HS-5 (cell line): ENCODE measurements at regions not wholly inside any gene's neighbourhood (a gene's known extent, or its start where the extent isn't known, plus 50 kb on each side); places are given as distances from the start of the nearest gene placed in this dataset.
"Not testable (repeated sequence)": the region's sequence is repeated elsewhere in the genome, so short reads cannot be mapped to it uniquely, and the experiment has no call there.

Experiments
- DNase-seq: peaks from one replicate; pipeline ENCODE4 v3.0.0-alpha.2; 2012; ENCODE audit warnings: low read depth

DNA sequence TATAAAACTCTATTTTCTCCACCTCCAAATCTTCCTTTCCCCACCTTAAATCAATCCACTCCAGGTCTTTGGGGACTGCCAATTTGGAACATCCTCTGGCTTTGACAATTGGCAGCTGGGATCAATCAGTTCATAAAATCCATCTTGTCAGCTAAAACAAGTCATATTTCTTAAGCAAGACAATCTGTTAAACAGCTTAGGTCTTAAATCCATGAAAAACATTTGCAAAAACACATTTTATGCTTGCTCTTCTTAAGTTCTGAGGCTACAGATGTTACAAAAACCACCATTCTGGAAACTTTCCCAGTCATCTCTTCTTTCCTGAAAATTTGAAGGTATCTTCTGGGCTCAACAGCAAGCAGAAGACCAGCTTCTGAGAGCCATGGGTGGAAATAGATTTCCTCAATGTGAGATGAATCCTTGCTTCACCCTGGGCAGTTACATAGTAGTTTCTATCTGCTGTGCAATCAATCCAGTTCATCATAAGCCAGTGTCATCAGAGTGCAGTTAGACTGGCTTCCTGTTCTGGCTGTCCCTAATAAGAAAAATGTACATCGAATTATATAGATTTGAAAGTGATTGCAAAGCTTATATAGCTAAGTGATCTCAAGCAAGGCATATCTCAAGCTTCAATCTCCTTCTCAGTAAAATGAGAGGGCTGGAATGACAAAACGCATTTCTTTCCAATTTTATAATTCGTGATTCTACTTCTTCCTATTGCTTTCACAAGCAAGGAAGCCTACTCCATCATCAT, 402.7 kb upstream of the INTU start:
- no peak for DNase-seq

GRCh38 chr4:127236889-127237288, 395.9 kb upstream of the INTU start:
- DNase-seq, result no peak

DNA sequence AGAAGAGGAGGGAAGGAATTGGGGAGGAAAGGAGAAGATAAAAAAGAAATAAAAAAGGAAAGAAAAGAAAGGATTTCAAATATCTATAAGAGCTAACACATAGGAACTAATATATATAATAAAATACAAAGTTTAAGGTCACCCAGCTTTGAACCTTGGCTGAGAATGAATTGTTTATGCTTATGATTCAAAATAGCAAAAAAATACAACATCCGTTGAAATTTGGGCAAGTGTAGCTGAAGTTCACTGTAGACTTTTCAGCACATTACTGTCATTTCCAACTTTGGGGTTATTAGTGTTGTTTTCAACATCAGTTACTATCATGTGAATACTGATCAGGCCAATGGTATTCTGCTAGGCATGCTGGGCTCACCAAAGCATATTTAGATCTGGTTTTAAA, 395.2 kb upstream of the INTU start:
- no peak for DNase-seq

- DNase-seq, result no peak
These were observed 393.7 kb upstream of the INTU start for GRCh38 chr4:127238956-127239475.

DNA sequence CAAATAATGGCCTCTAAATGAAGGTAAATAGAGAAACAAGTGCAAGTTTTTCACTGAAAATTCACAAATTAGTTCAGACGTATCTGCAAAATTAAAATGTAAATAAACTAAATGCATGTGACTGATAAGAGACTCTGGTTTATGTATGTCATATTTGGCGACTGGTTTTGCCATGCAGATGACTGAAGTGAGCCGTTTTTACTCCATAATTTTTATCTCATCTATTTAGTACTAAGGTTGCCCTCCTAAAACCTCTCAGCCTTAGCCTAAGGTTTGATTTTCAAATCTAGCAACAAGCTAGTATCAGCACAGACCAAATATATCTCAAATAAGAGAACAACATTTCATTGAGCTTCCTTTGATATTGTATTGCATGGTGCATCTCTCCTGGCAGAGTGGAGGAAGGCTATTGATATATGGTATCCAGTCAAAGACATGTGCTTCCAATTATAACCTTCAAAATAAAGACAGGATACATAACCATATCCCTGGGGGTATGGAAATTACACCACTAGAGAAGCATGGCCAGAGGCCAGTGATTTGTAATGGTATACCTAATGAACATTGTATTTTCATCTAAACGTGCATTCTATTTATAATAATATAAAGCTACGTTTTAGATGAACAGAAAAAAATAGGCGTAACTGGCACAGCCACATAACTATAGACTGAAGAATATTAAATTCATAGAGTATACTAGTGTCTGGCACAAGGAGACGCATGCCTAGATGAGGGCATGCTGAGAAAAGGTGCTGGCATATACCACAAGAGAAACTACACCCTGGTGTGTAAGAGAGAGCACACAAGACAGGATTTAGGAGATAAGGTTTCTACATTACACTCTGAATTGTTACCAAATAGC, 392.6 kb upstream of the INTU start:
- no peak for DNase-seq

- DNase-seq, result no peak
These were observed 392.0 kb upstream of the INTU start for GRCh38 chr4:127240764-127241105.

DNA sequence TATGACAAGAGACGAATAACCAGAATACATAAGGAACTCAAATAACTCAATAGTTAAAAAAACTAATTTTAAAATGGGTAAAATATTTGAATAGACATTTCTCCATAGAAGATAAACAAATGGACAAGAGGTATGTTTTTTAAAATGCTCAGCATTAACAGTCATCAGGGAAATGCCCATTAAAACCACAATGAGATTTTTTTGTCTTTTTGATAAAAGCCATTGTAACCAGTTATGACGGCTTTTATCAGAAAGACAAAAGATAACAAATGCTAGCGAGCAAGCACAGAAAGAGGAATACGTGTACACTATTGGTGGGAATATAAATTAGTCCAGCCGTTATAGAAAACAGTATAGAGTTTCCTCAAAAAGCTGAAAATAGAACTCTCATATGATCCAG, 388.2 kb upstream of the INTU start:
- no peak for DNase-seq

DNA sequence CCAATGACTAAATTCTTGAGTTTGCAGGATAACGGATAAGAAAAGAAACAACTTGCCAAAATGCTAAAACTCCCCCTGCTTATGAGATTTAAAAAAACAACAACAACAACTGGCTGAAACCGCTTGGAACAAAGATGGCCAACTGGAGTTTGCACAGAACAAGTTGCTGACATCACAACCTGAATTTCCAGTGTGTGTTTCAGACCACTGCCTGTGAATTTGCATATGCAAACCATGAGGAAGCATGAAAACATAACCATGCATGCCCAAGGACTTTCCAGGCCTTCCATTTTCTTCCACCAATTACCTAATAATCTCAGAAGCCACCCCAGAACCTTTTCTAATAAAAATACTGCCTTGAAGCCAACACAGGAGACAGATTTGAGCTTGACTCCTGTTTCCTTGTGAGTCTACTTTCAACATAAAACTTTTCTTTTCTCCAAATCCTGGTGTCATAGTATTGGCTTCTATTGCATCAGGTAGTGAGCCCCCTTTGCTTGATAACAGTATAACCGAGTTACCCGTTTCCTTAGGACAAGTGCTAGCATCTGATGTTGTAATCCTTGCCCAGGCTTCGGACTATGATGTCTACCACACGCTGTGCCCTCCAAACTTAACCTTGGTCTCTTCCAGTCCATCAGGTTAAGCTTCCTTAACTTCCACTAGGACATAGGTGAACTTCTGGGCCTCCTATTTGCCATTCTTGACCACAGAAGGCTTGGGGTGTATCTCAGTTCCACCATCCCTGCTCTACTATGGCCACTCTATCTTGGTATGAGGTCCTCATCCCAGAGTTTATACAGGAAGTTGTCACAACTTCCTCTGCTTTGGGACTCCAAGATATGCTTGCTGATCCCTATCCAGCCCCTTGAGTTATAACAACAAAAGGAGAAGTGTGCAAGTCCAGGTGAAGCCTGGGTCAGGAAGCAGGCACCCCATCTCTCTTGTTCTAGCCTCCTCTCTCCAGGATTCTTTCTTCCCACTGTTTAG, 385.5 kb upstream of the INTU start:
- DNase-seq, result no peak

- DNase-seq, result no peak
These were observed 383.5 kb upstream of the INTU start for GRCh38 chr4:127249066-127249766.

DNA sequence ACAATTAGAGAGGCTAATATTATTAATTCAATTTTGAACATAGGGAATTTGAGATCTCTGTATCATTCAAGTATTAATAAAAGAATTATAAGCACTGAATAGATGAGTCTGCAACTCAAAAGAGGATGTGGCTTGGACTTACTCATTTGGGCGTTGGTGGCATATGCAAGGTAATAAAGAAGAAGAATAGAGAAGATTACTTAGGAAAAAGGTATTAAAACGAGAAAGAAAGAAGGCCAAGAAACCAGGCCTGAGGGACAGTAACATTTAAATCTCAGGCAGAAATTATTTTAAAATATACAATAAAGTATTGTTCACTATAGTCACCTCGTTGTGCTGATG, 383.0 kb upstream of the INTU start:
- DNase-seq, result no peak

DNA sequence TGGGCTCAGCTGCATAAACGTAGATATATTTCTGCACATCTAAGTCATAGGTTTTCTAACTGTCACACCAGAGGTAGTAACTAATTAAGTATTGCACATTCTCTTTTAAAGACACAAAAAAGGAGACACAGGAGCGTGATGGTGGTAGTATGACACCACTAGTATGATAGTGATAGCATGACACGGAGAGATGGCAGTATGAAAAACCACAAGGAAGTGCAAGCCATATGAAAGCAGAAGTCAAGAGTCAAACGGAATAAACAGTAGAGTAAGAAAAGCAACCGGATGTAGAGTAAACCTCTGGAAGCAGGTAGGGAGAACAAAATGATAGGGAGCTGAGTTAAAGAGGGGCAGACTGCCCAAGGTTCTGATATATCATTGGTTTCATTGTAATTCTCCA, 382.2 kb upstream of the INTU start:
- DNase-seq, result no peak

GRCh38 chr4:127251423-127251822, 381.3 kb upstream of the INTU start:
- no peak for DNase-seq

DNA sequence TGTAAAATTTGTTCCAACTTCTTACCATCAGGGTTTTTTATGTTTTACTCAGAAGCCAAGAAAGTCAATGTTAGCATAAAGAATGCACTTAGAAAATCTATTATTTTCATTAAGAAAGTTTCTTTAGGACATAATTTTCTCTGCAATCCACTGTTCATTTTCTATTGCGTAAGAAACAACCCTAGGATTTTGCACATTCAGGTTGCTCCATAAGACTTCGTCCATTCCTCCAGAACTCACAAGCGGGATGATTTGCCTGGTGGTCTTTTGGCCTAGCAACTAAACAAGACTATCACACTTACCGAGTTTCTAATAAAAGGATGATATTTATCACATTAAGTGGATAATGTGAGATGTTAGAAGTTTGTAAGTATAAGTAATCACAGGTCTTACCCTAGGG, 376.3 kb upstream of the INTU start:
- no peak for DNase-seq

GRCh38 chr4:127261476-127261875, 371.3 kb upstream of the INTU start:
- DNase-seq, result no peak

- no peak for DNase-seq
These were observed 364.4 kb upstream of the INTU start for GRCh38 chr4:127268367-127268766.

DNA sequence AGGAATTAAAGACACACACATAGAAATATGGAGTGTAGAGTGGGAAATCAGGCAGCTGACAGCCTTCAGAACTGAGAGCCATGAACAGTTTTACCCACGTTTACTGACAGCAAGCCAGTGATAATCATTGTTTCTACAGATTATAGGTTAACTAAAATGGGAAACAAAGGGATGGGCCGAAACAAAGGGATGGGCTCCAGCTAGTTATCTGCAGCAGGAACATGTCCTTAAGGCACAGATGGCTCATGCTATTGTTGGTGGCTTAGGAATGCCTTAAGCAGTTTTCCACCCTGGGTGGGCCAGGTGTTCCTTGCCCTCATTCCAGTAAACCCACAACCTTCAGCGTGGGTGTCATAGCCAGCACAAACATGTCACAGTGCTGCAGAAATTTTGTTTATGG, 355.7 kb upstream of the INTU start:
- not testable (repeated sequence) for DNase-seq

GRCh38 chr4:127284236-127284635, 348.5 kb upstream of the INTU start:
- no peak for DNase-seq

- DNase-seq, result no peak
These were observed 341.4 kb upstream of the INTU start for GRCh38 chr4:127291316-127291715.

DNA sequence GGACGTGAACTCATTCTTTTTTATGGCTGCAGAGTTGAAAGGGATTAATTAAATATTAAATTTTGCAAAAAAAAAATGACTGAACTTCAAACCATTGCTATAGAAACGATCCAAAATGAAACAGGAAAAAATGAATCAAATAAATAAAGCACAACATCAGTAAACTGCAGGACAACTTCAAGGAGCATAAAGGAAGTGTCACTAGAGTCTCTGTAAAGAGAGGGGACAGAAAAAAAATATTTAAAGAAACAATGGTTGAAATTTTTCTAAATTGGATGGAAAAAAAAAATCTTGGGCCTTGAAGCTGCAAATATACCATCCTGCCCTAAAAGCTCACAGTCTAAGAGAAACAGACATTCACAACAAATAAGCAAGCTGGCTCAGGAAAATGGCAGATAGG, 339.3 kb upstream of the INTU start:
- DNase-seq, result no peak

DNA sequence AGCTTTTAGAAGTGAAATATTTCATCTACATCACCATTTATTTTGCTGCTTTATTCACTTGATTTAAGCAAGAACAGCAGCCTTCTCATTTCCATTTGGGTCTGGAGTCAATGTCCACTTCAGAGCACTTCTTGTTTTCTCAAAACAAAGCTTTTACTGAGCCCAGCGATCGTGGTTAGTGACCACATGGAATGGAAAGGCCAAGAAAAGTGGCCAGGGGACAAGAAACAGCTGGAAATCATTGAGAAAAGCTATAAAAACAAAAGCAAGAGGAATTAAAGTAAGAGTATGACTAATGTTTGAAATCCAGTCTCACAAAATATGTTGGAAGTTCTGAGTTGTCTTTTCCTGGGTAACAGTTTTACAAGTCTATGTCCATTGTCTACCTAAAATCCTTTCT, 328.4 kb upstream of the INTU start:
- no peak for DNase-seq

- no peak for DNase-seq
These were observed 324.8 kb upstream of the INTU start for GRCh38 chr4:127307996-127308395.
